LNCaP clone FGC (cell line): ENCODE measurements at regions not wholly inside any gene's neighbourhood (a gene's known extent, or its start where the extent isn't known, plus 50 kb on each side); places are given as distances from the start of the nearest gene placed in this dataset.

Experiments used
- DNase-seq: peaks from one replicate; pipeline ENCODE4 v3.0.0-alpha.2; 2011; ENCODE audit warnings: low read depth
- H3K4me3 ChIP-seq: 2 replicates; pipeline ENCODE4 v1.5.1; 2011; ENCODE audit warnings: mild to moderate bottlenecking, low read depth, low read length, control low read depth
- CTCF ChIP-seq: IDR thresholded peaks from 2 replicates; pipeline ENCODE4 v1.5.1; 2012; ENCODE audit warnings: mild to moderate bottlenecking; ENCODE audit not compliant: control insufficient read depth, insufficient read depth; ENCODE audit errors: extremely low read depth

DNA sequence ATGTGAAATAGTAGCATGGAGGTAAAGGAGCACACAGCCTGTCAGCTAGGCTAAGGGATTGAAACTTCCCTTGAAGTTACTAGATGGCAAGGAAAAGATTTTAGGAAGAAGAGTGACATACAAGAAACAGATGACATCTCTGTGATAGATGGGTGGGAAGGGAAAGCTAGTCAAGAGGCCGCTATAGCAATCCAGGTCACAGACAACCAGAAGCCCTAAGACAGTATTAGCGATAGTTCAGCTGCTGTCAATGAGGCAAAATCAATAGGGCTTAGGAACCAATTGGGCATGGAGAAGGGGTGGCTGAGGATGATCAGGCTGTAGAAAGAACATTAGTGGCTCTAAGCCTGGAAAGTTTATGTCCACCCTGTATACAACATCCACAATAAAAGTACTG is 111.1 kb downstream of the GLUL start:
- no peak for DNase-seq
- no peak overlapping the region for H3K4me3 ChIP-seq
- TF ChIP-seq CTCF: no peak

DNA sequence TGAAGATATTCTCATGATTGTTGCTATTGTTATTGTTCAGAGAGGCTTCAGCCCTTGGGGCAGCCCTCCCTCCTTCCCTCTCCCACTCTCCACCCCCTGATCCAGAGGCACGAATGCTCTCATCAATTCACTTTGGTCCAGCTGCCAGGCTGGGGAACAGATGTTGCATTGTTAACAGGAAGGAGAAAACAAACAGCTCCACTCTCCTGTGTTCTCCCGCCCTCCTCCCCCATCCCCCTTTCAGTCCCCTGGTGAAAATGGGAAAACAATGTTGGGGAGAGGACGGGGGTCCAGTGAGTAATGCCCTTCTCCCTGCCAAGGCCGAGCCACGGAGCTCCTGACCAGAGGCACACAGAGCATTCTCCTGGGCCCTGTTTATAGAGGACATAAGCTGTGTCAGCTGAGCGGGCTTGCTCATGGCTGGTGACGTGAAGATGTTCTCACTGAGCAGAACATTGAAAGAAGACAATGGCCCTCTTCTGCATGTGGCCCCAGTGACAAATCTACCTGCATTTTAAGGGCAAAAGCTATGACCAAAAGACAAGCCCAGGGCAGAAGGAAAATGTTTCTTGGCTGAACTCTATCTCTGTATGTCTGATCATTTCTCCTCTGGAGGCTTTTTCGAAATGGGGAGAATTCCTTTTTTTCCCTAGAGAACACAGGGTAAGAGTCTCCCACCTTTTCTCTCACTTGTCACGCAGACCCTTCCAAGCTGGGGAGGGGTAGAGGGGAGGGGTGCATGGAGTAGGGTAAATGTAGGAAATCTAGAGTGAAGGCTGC is 111.7 kb downstream of the GLUL start:
- no peak for TF ChIP-seq CTCF
- DNase-seq: no peak
- no peak overlapping the region for H3K4me3 ChIP-seq

GRCh38 chr1:182279302-182279701 is 112.3 kb downstream of the GLUL start:
- H3K4me3 ChIP-seq: no peak overlapping the region
- peak; percentile 71 for DNase-seq
- TF ChIP-seq CTCF: no peak

- peak; percentile 62 for DNase-seq
Measured at GRCh38 chr1:182278144-182279054, 113.2 kb downstream of the GLUL start.

GRCh38 chr1:182275271-182275670 is 116.3 kb downstream of the GLUL start:
- no peak overlapping the region for H3K4me3 ChIP-seq
- DNase-seq: no peak
- TF ChIP-seq CTCF: no peak

More at GRCh38 chr1:182278144-182279054, 113.2 kb downstream of the GLUL start:
- H3K4me3 ChIP-seq: no peak overlapping the region
- TF ChIP-seq CTCF: no peak

- DNase-seq: no peak
- H3K4me3 ChIP-seq: no peak overlapping the region
- TF ChIP-seq CTCF: no peak
Measured at GRCh38 chr1:182274618-182275017, 117.0 kb downstream of the GLUL start.
